ENCODE measurements at regions not wholly inside any gene's neighbourhood (a gene's known extent, or its start where the extent isn't known, plus 50 kb on each side); places are given as distances from the start of the nearest gene placed in this dataset.

GRCh38 chr12:24172031-24172772 is 222.7 kb upstream of the SOX5 start:
- no peak for DNase-seq

- no peak for DNase-seq
These were observed 205.6 kb upstream of the SOX5 start for GRCh38 chr12:24155042-24155441.

- no peak for DNase-seq
These were observed 203.6 kb upstream of the SOX5 start for GRCh38 chr12:24153079-24153478.

- DNase-seq = no peak
These were observed 202.8 kb upstream of the SOX5 start for GRCh38 chr12:24152270-24152669.

- DNase-seq = no peak
These were observed 194.5 kb upstream of the SOX5 start for GRCh38 chr12:24143928-24144327.

GRCh38 chr12:24139035-24139434 is 189.6 kb upstream of the SOX5 start:
- no peak for DNase-seq

GRCh38 chr12:24138041-24138440 is 188.6 kb upstream of the SOX5 start:
- DNase-seq = peak in 1 of 56 donors; percentile 3

- no peak for DNase-seq
These were observed 185.8 kb upstream of the SOX5 start for GRCh38 chr12:24135158-24135850.

GRCh38 chr12:24134092-24134491 is 184.6 kb upstream of the SOX5 start:
- DNase-seq = no peak

GRCh38 chr12:24133384-24133783 is 183.9 kb upstream of the SOX5 start:
- no peak for DNase-seq

- no peak for DNase-seq
These were observed 178.7 kb upstream of the SOX5 start for GRCh38 chr12:24127919-24128721.

GRCh38 chr12:24125280-24125679 is 175.8 kb upstream of the SOX5 start:
- no peak for DNase-seq

- DNase-seq = no peak
These were observed 172.4 kb upstream of the SOX5 start for GRCh38 chr12:24121911-24122310.

- no peak for DNase-seq
These were observed 169.2 kb upstream of the SOX5 start for GRCh38 chr12:24118668-24119067.

- DNase-seq = no peak
These were observed 167.1 kb upstream of the SOX5 start for GRCh38 chr12:24116548-24116947.

GRCh38 chr12:24113701-24114100 is 164.2 kb upstream of the SOX5 start:
- DNase-seq = no peak

GRCh38 chr12:24111616-24112015 is 162.1 kb upstream of the SOX5 start:
- no peak for DNase-seq

- no peak for DNase-seq
These were observed 161.6 kb upstream of the SOX5 start for GRCh38 chr12:24111086-24111485.

- DNase-seq = no peak
These were observed 160.0 kb upstream of the SOX5 start for GRCh38 chr12:24109381-24110039.

GRCh38 chr12:24102676-24103075 is 153.2 kb upstream of the SOX5 start:
- no peak for DNase-seq

GRCh38 chr12:24099576-24099975 is 150.1 kb upstream of the SOX5 start:
- DNase-seq = no peak

GRCh38 chr12:24095245-24095644 is 145.8 kb upstream of the SOX5 start:
- no peak for DNase-seq
